ENCODE measurements at regions not wholly inside any gene's neighbourhood (a gene's known extent, or its start where the extent isn't known, plus 50 kb on each side); places are given as distances from the start of the nearest gene placed in this dataset.

DNA sequence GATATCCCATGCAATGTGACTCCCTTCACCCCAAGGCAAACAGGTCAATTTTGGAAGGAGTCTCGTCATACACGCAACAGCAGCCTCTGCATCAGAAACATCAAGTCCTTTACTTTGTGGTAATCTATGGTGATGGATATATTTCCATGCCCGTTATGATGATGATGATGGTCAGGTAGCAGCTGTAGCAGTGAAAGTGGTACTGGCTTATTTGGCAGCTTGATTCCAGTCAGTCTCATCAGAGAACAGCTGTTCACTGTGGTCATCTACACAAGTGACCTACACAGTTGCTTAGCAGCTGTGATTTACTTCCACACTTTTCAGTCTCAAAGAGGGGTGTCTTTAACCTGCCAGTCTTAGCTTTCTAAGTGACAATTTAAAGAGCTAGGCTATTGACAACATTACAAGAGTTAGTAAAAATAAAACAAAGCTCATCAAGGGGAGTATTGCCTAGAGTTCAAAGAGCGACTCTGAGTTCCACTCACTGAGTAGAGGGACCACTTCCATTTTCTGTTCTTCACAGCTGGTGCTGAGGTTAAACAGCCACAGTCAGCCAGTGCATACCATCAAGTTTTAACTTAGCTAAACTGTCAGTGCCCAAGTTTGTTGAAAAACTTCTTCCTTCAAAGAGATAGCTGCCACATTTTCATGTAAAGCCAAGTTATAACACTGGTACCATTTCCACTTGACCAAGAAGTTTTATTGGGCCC lies 587.4 kb upstream of the KCNMB2 start:
- Histone ChIP-seq H3F3A (ENCODE audit: insufficient read depth, low read length, poor library complexity, severe bottlenecking) (no peaks in the 10 kb centered on the region), H4K20me1 (ENCODE audit: insufficient read depth) (no peaks in the 10 kb centered on the region), H3K36me3 (ENCODE audit: insufficient read depth, low read length) (no peaks in the 10 kb centered on the region), H3K4me3 (ENCODE audit: low read length) (no peak overlapping the region), H3K9ac (ENCODE audit: low read length) (no peak overlapping the region), H3K79me2 (replicated peaks; ENCODE audit: insufficient read depth, low read length) (no peaks in the 10 kb centered on the region), H3K27ac (ENCODE audit: low read length) (no peak overlapping the region), H3K27me3 (ENCODE audit: insufficient read depth, low read depth, low read length) (no peaks in the 10 kb centered on the region), H3K9me3 (ENCODE audit: low read length) (no peaks in the 10 kb centered on the region), H3K4me2 (ENCODE audit: low read length) (no peak overlapping the region), H2AFZ (ENCODE audit: low read depth, low read length) (no peak overlapping the region), H3K9me2 (ENCODE audit: insufficient read depth, low read length) (no peaks in the 10 kb centered on the region)
- TF ChIP-seq, protein P1, sequence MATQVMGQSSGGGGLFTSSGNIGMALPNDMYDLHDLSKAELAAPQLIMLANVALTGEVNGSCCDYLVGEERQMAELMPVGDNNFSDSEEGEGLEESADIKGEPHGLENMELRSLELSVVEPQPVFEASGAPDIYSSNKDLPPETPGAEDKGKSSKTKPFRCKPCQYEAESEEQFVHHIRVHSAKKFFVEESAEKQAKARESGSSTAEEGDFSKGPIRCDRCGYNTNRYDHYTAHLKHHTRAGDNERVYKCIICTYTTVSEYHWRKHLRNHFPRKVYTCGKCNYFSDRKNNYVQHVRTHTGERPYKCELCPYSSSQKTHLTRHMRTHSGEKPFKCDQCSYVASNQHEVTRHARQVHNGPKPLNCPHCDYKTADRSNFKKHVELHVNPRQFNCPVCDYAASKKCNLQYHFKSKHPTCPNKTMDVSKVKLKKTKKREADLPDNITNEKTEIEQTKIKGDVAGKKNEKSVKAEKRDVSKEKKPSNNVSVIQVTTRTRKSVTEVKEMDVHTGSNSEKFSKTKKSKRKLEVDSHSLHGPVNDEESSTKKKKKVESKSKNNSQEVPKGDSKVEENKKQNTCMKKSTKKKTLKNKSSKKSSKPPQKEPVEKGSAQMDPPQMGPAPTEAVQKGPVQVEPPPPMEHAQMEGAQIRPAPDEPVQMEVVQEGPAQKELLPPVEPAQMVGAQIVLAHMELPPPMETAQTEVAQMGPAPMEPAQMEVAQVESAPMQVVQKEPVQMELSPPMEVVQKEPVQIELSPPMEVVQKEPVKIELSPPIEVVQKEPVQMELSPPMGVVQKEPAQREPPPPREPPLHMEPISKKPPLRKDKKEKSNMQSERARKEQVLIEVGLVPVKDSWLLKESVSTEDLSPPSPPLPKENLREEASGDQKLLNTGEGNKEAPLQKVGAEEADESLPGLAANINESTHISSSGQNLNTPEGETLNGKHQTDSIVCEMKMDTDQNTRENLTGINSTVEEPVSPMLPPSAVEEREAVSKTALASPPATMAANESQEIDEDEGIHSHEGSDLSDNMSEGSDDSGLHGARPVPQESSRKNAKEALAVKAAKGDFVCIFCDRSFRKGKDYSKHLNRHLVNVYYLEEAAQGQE (IDR thresholded peaks at IDR 0.05; ENCODE audit: borderline replicate concordance) = no peak
- TF ChIP-seq EZH2 (IDR thresholded peaks at IDR 0.05; ENCODE audit: borderline replicate concordance, insufficient read depth, low read length, poor library complexity, severe bottlenecking) = no peak
- no peak for TF ChIP-seq SMC3 (conservative IDR thresholded peaks at IDR 0.05; ENCODE audit: poor library complexity)
- no peak for TF ChIP-seq POLR2AphosphoS5 (IDR thresholded peaks at IDR 0.05)
- no peak for TF ChIP-seq TAF1 (IDR thresholded peaks at IDR 0.05; ENCODE audit: low read depth)
- TF ChIP-seq, protein P2, sequence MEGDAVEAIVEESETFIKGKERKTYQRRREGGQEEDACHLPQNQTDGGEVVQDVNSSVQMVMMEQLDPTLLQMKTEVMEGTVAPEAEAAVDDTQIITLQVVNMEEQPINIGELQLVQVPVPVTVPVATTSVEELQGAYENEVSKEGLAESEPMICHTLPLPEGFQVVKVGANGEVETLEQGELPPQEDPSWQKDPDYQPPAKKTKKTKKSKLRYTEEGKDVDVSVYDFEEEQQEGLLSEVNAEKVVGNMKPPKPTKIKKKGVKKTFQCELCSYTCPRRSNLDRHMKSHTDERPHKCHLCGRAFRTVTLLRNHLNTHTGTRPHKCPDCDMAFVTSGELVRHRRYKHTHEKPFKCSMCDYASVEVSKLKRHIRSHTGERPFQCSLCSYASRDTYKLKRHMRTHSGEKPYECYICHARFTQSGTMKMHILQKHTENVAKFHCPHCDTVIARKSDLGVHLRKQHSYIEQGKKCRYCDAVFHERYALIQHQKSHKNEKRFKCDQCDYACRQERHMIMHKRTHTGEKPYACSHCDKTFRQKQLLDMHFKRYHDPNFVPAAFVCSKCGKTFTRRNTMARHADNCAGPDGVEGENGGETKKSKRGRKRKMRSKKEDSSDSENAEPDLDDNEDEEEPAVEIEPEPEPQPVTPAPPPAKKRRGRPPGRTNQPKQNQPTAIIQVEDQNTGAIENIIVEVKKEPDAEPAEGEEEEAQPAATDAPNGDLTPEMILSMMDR (IDR thresholded peaks at IDR 0.05; ENCODE audit: poor library complexity, severe bottlenecking) = no peak
- TF ChIP-seq RAD21 (conservative IDR thresholded peaks at IDR 0.05) = no peak
- TF ChIP-seq EP300 (conservative IDR thresholded peaks at IDR 0.05; ENCODE audit: poor library complexity, severe bottlenecking) = no peak
- TF ChIP-seq MXI1 (conservative IDR thresholded peaks at IDR 0.05; ENCODE audit: poor library complexity, severe bottlenecking) = no peak

DNA sequence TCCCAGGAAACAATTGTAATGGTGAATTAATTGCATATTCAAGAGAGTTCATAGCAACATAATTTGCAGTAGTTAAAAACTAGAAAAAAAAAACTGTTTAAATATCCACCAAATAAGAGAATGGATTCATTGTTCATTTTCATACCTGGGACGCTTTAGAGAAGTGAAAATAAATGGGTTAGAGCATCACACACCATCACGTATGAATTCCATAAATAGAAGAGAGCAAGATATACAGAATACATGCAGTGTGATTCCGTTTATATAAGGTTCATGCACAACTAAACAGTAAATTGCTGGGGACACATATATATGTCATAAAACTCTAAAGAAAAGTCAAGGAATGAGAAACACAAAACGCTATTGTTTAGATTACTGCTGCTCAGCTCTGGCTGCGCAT lies 577.0 kb upstream of the KCNMB2 start:
- H3K27ac ChIP-seq (ENCODE audit: low read length) = no peak overlapping the region
- H3K9me2 ChIP-seq (ENCODE audit: insufficient read depth, low read length) = no peaks in the 10 kb centered on the region
- H3K4me3 ChIP-seq (ENCODE audit: low read length) = no peak overlapping the region
- H3K9me3 ChIP-seq (ENCODE audit: low read length) = no peaks in the 10 kb centered on the region
- no peaks in the 10 kb centered on the region for H3F3A ChIP-seq (ENCODE audit: insufficient read depth, low read length, poor library complexity, severe bottlenecking)
- H3K36me3 ChIP-seq (ENCODE audit: insufficient read depth, low read length) = no peaks in the 10 kb centered on the region
- H2AFZ ChIP-seq (ENCODE audit: low read depth, low read length) = no peak overlapping the region
- no peak overlapping the region for H3K9ac ChIP-seq (ENCODE audit: low read length)
- no peak for TF ChIP-seq EP300 (conservative IDR thresholded peaks at IDR 0.05; ENCODE audit: poor library complexity, severe bottlenecking)
- TF ChIP-seq, protein P2 (IDR thresholded peaks at IDR 0.05; ENCODE audit: poor library complexity, severe bottlenecking) = no peak
- no peak for TF ChIP-seq TAF1 (IDR thresholded peaks at IDR 0.05; ENCODE audit: low read depth)
- no peak for TF ChIP-seq SMC3 (conservative IDR thresholded peaks at IDR 0.05; ENCODE audit: poor library complexity)
- no peak for TF ChIP-seq POLR2AphosphoS5 (IDR thresholded peaks at IDR 0.05)
- TF ChIP-seq, protein P1 (IDR thresholded peaks at IDR 0.05; ENCODE audit: borderline replicate concordance) = no peak
- no peak for TF ChIP-seq RAD21 (conservative IDR thresholded peaks at IDR 0.05)
- no peak for TF ChIP-seq MXI1 (conservative IDR thresholded peaks at IDR 0.05; ENCODE audit: poor library complexity, severe bottlenecking)
- no peak for TF ChIP-seq EZH2 (IDR thresholded peaks at IDR 0.05; ENCODE audit: borderline replicate concordance, insufficient read depth, low read length, poor library complexity, severe bottlenecking)
- H3K27me3 ChIP-seq (ENCODE audit: insufficient read depth, low read depth, low read length) = no peaks in the 10 kb centered on the region
- no peaks in the 10 kb centered on the region for H4K20me1 ChIP-seq (ENCODE audit: insufficient read depth)
- H3K4me2 ChIP-seq (ENCODE audit: low read length) = no peak overlapping the region
- H3K79me2 ChIP-seq (replicated peaks; ENCODE audit: insufficient read depth, low read length) = no peaks in the 10 kb centered on the region

All from neural cell (in vitro differentiated cells).